Lower leg skin (tissue), 3 donors: ENCODE measurements at regions not wholly inside any gene's neighbourhood (a gene's known extent, or its start where the extent isn't known, plus 50 kb on each side); places are given as distances from the start of the nearest gene placed in this dataset.

Experiments
- POLR2A ChIP-seq, 2 donors: fragments of 450-650 bp; IDR thresholded peaks; one replicate each; pipeline ENCODE4 v1.6.1; 2016 to 2017; ENCODE audit warnings: antibody characterized with exemption in 2 of 2, mild to moderate bottlenecking in 1 of 2, moderate library complexity in 1 of 2
- TF ChIP-seq, protein P1 (sequence below), 3 donors: fragments of 450-650 bp; IDR thresholded peaks; one replicate each; pipeline ENCODE4 v1.5.1; 2016; ENCODE audit warnings: antibody characterized with exemption in 3 of 3, mild to moderate bottlenecking in 3 of 3, moderate library complexity in 2 of 3

DNA sequence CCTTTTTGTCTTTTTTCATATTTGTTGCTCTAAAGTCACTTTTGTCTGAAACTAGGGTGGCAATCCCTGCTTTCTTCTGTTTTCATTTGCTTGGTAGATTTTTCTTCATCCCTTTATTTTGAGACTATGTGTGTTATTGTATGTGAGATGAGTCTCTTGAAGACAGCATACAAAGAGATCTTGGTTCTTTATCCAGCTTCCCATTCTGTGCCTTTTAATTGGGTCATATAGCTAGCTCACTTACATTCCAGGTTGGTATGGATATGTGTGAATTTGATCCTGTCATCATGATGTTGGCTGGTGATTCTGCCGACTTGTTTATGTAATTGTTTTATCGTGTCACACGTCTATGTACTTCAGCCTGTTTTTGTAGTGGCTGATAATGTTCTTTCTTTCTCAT lies 267.7 kb upstream of the MGAT4C start:
- TF ChIP-seq, protein P1, sequence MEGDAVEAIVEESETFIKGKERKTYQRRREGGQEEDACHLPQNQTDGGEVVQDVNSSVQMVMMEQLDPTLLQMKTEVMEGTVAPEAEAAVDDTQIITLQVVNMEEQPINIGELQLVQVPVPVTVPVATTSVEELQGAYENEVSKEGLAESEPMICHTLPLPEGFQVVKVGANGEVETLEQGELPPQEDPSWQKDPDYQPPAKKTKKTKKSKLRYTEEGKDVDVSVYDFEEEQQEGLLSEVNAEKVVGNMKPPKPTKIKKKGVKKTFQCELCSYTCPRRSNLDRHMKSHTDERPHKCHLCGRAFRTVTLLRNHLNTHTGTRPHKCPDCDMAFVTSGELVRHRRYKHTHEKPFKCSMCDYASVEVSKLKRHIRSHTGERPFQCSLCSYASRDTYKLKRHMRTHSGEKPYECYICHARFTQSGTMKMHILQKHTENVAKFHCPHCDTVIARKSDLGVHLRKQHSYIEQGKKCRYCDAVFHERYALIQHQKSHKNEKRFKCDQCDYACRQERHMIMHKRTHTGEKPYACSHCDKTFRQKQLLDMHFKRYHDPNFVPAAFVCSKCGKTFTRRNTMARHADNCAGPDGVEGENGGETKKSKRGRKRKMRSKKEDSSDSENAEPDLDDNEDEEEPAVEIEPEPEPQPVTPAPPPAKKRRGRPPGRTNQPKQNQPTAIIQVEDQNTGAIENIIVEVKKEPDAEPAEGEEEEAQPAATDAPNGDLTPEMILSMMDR (IDR thresholded peaks at IDR 0.05): no peak
- no peak for TF ChIP-seq POLR2A (IDR thresholded peaks at IDR 0.05)
